ENCODE measurements at regions not wholly inside any gene's neighbourhood (a gene's known extent, or its start where the extent isn't known, plus 50 kb on each side); places are given as distances from the start of the nearest gene placed in this dataset.

DNA sequence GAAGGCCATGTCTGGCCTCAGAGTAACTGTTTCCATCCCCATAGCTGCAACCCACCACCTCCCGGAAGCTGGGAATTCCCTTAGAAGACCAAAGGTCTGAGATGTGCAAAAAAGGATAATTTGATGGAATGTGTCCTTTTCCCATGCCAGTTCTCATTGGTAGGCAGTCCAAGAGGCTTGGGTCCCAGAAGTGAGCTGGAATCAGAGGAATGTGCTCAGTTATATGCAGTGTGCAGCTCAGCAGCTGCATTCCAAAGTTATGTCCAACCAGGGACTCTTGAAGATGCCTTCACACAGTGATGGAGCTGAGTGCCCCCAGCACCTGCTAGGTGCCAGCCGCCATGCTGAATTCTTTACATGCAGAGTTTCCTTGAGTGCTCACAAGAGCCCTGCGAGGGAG is 583.9 kb upstream of the TBX3 start:
- no peak overlapping the region for H3K27ac ChIP-seq
- no peaks in the 10 kb centered on the region for H4K20me1 ChIP-seq (ENCODE audit: insufficient read depth, poor library complexity, severe bottlenecking)
- 85% methylated on average over 3 of the region's 3 CpGs for WGBS (ENCODE audit: low lambda C conversion rate, missing lambda C conversion rate)
- no peak overlapping the region for H3K4me3 ChIP-seq
- no peaks in the 10 kb centered on the region for H3K9me3 ChIP-seq (ENCODE audit: low read depth)
- no peaks in the 10 kb centered on the region for H3K27me3 ChIP-seq
- H3K79me2 ChIP-seq = no peaks in the 10 kb centered on the region
- no peaks in the 10 kb centered on the region for H3K36me3 ChIP-seq (replicated peaks; ENCODE audit: insufficient read depth, low read depth)
- no peak overlapping the region for H2AFZ ChIP-seq
- no peak overlapping the region for H3K4me2 ChIP-seq
- H3K4me1 ChIP-seq (ENCODE audit: insufficient read depth) = no peaks in the 10 kb centered on the region
- no peak for DNase-seq (ENCODE audit: low spot score)
- TF ChIP-seq EZH2phosphoT487 (IDR thresholded peaks at IDR 0.05; ENCODE audit: low read depth, severe bottlenecking, unreplicated experiment) = no peak
- no peak for TF ChIP-seq EZH2 (IDR thresholded peaks at IDR 0.05; ENCODE audit: borderline replicate concordance)
- TF ChIP-seq, protein P1, sequence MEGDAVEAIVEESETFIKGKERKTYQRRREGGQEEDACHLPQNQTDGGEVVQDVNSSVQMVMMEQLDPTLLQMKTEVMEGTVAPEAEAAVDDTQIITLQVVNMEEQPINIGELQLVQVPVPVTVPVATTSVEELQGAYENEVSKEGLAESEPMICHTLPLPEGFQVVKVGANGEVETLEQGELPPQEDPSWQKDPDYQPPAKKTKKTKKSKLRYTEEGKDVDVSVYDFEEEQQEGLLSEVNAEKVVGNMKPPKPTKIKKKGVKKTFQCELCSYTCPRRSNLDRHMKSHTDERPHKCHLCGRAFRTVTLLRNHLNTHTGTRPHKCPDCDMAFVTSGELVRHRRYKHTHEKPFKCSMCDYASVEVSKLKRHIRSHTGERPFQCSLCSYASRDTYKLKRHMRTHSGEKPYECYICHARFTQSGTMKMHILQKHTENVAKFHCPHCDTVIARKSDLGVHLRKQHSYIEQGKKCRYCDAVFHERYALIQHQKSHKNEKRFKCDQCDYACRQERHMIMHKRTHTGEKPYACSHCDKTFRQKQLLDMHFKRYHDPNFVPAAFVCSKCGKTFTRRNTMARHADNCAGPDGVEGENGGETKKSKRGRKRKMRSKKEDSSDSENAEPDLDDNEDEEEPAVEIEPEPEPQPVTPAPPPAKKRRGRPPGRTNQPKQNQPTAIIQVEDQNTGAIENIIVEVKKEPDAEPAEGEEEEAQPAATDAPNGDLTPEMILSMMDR (IDR thresholded peaks at IDR 0.05; ENCODE audit: poor library complexity) = no peak
- H3K9me2 ChIP-seq (replicated peaks; ENCODE audit: insufficient read depth) = no peaks in the 10 kb centered on the region

DNA sequence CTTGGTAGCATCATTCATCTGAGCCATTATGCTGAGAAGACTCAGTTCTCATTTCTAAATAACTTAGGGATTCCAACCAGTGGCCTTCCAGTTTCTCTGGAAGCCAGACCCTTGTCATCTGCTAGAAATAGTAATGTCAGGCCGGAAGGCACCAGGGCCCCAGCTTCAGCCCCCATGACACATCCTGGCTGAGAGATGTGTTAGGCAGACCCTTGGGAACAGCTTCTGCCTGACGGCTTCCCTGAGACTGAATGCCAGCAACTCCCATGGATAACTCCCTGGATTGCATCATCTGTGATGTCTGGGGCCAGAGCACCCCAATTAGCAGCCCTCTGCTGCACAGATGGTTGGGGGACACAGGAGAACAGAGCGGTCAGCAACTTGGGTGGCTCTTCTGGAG is 583.5 kb upstream of the TBX3 start:
- no peaks in the 10 kb centered on the region for H4K20me1 ChIP-seq (ENCODE audit: insufficient read depth, poor library complexity, severe bottlenecking)
- H3K4me2 ChIP-seq = no peak overlapping the region
- DNase-seq (ENCODE audit: low spot score) = no peak
- no peaks in the 10 kb centered on the region for H3K9me3 ChIP-seq (ENCODE audit: low read depth)
- H3K9me2 ChIP-seq (replicated peaks; ENCODE audit: insufficient read depth) = no peaks in the 10 kb centered on the region
- no peaks in the 10 kb centered on the region for H3K79me2 ChIP-seq
- H3K36me3 ChIP-seq (replicated peaks; ENCODE audit: insufficient read depth, low read depth) = no peaks in the 10 kb centered on the region
- no peak overlapping the region for H3K4me3 ChIP-seq
- H2AFZ ChIP-seq = no peak overlapping the region
- H3K27ac ChIP-seq = no peak overlapping the region
- 73% methylated on average over 3 of the region's 3 CpGs for WGBS (ENCODE audit: low lambda C conversion rate, missing lambda C conversion rate)
- no peaks in the 10 kb centered on the region for H3K27me3 ChIP-seq
- no peaks in the 10 kb centered on the region for H3K4me1 ChIP-seq (ENCODE audit: insufficient read depth)
- TF ChIP-seq EZH2 (IDR thresholded peaks at IDR 0.05; ENCODE audit: borderline replicate concordance) = no peak
- no peak for TF ChIP-seq EZH2phosphoT487 (IDR thresholded peaks at IDR 0.05; ENCODE audit: low read depth, severe bottlenecking, unreplicated experiment)
- TF ChIP-seq, protein P1 (IDR thresholded peaks at IDR 0.05; ENCODE audit: poor library complexity) = no peak

DNA sequence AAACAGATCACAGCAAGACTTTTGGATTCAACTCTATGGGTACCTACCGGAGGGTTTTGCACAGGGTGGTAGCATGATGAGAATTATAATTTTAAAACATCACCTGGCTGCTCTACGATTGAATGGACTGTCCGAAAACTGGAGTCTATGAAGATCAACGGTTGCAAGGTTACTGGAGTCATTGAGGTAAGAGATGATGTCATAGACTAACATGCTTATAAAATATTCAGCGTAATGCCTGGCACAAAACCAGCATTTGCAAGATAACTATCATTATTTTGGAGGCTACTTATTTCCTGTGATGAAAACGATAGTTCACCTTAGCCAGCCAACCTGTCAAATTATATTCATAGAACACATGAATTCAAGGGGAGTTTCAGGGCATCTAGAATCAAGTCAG is 580.6 kb upstream of the TBX3 start:
- Histone ChIP-seq H3K27ac (no peak overlapping the region), H3K4me2 (no peak overlapping the region), H3K9me3 (ENCODE audit: low read depth) (no peaks in the 10 kb centered on the region), H3K27me3 (no peaks in the 10 kb centered on the region), H3K4me1 (ENCODE audit: insufficient read depth) (peaks cover 14% of the 10 kb centered on the region), H3K9me2 (replicated peaks; ENCODE audit: insufficient read depth) (no peaks in the 10 kb centered on the region), H3K4me3 (no peak overlapping the region), H3K36me3 (replicated peaks; ENCODE audit: insufficient read depth, low read depth) (no peaks in the 10 kb centered on the region), H3K79me2 (no peaks in the 10 kb centered on the region), H2AFZ (no peak overlapping the region), H4K20me1 (ENCODE audit: insufficient read depth, poor library complexity, severe bottlenecking) (no peaks in the 10 kb centered on the region)
- no peak for DNase-seq (ENCODE audit: low spot score)
- TF ChIP-seq, protein P1 (IDR thresholded peaks at IDR 0.05; ENCODE audit: poor library complexity) = no peak
- no peak for TF ChIP-seq EZH2 (IDR thresholded peaks at IDR 0.05; ENCODE audit: borderline replicate concordance)
- TF ChIP-seq EZH2phosphoT487 (IDR thresholded peaks at IDR 0.05; ENCODE audit: low read depth, severe bottlenecking, unreplicated experiment) = no peak
- 86% methylated on average over 6 of the region's 6 CpGs for WGBS (ENCODE audit: low lambda C conversion rate, missing lambda C conversion rate)

All from hepatocyte (in vitro differentiated cells).